ENCODE measurements at regions not wholly inside any gene's neighbourhood (a gene's known extent, or its start where the extent isn't known, plus 50 kb on each side); places are given as distances from the start of the nearest gene placed in this dataset.
"Not testable (repeated sequence)": the region's sequence is repeated elsewhere in the genome, so short reads cannot be mapped to it uniquely, and the experiment has no call there.

DNA sequence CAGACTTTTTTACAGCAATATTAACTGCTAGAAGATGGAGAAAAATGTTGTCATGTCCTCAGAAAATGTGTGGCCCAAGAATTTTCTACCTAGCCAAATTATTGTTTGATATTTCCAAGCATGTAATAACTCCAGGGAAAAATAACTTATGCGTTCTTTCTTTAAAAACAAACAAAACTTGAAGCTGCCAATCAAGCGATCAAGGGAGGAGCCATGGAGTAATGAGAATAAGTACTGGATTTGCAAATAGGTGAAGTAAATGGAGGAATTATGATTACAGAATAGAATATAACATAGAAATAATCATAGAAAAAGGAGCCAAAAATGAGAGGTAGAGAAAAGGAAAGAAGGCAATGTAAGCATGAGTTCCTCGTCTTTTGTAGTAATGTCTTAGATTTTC is 225.3 kb downstream of the DLEU7 start:
- DNase-seq, result no peak

DNA sequence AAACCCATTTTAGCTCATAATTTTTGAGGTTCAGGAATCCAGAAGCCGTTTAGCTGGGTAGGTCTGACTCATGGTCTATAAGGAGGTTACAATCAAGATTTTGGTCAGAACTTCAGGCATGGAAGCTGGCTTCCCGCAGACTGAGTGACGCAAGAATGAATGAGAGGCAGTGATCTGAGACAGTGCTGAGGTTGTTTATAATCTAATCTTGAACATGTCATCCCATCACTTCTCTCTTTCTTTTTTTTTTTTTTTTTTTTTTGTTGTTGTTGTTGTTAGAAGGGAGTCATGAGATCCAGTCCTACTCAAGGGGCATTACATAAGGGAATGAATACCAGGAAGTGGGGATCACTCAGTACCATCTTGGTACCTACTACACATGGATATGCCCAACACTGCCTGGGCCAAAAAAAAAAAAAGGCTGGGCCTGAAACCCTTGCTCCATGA is 217.4 kb downstream of the DLEU7 start:
- no peak for DNase-seq

DNA sequence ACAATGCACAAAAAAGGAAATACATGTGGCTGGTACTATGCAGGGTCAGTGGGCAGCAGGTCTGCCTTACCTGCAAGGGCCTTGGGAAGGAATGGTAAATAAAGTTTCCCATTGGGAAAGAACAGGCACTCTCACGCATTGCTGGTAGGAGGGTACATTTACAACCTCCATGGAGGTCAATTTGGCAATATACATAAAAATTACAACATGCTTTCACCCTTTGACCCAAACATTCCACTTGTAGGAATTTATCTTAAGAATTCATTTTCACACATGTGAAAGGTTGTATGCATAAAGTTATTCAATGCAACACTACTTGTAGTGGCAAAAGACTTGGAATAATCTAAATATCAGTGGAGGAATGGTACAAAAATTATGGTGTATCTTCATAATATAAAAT is 216.4 kb downstream of the DLEU7 start:
- DNase-seq, result no peak

DNA sequence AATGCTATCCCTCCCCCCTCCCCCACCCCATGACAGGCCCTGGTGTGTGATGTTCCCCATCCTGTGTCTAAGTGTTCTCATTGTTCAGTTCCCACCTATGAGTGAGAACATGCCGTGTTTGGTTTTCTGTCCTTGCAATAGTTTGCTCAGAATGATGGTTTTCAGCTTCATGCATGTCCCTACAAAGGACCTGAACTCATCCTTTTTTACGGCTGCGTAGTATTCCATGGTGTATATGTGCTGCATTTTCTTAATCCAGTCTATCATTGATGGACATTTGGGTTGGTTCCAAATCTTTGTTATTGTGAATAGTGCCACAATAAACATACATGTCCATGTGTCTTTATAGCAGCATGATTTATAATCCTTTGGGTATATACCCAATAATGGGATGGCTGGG is 215.0 kb downstream of the DLEU7 start:
- DNase-seq, result not testable (repeated sequence)

DNA sequence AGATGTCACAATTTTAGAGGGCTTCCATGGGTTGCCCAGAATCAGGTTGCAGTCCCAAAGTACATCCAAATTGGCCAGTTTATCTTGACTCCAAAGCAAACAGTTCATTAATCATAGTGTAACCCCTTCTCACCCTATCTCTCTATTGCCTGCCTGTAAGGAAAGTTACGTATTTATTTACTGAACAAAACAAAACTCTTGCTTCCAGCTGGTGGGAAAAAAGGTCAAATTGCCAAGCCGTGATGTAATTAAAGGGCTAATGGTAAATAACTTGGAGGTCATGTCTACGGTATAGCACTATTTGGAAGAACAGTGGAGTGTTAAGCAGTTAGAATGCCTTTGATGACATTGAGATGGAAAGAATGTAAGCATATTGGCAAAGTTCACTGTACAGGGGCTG is 214.0 kb downstream of the DLEU7 start:
- DNase-seq, result no peak

DNA sequence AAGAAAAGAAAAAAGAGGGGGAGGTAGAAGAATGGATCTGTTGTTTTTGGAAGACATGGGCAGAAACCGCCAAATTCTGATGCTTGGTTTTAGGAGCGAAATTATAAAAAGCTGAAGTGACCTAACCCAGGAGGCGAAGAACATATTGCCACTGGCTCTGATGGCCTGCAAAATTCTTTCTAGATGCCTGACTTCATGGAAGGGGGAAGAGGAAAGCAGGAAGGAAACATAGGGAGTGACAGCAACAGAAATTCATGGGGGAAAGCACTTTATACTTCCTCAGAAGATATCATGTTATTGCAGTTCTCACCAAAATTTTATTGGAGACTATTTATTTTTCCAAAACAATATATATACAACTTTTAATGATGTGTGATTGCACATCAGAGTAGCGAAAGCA is 213.5 kb downstream of the DLEU7 start:
- DNase-seq, result no peak

DNA sequence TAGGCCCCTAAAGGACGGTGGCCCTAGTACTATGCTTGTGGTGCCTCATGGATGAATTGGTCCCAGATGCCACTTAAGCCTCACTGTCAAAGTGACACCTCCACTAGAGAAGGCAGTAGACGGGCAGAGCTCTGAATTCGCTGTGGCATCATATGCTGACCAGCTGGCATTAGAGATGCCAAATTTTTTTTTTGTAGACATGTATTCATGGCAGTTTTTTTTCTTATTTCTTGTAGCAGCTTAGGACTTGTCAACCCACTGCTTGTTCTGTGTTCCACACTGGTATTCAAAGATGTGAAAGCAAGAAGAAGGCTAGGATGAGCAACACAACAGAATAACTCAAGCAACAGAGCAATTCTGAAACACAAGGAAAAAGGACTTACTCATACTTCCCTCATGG is 212.5 kb downstream of the DLEU7 start:
- DNase-seq, result no peak

DNA sequence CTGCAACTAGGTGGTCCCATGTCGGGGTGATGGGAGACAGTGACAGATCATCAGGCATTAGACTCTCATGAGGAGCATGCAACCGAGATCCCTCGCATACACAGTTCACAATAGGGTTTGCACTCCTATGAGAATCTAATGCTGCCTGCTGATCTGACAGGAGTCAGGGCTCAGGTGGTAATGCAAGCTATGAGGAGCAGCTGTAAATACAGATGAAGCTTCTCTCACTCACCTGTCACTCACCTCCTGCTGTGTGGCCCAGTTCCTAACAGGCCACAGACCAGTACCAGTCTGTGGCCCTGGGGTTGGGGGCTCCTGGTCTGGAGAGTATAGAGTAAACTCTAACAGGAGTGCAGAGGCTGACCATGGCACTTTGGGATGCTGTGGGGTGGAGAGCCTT is 209.2 kb downstream of the DLEU7 start:
- no peak for DNase-seq

DNA sequence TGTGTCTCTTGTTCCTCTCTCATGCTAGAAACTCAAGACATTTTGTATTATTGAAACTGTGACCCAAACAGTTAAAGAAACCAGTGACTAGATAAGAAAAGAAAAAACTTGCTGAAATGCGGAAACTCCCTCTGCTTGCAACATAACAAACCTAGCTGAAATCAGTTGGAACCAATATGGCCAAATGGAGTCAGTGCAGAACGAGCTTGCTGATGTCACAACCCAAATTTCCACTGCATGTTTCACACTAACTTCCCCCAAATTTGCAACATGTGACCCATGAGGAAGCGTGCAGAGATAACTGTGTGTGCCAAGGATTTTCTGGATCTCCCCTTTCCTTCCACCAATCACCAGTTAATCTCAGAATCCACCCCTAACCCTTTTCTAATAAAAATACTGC is 208.0 kb downstream of the DLEU7 start:
- DNase-seq, result no peak

DNA sequence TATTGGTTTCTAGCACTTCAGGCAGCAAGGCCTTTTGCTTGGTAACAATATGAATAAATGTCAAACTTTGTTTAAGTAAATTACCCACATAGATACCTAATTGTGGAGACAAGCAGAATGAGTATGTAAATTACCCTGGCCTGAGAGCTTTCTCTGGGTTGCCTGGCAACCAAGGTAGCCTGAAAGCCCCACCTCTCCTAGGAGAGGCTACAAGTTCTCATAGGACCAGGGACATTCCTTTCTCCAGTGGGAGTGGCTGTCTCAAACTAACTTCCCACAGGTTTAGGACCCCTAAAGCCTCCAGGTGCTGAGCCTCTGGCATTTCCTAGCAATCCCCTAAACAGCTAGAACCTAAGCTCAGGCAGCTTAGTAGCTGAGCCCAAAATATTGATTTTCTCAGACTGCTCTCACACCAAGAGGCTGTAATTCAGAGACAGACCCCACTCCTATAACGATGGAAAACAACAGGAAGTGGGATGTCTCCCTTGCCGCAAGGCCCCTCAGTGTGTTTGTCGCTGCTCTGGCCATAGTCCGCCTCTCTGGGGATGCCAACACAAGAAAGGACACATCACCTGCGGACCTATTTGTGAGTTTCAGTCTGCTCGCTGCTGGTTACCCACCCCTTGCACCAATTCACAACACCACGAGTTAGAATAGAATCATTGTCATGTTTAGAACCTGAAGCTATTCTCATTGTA is 207.3 kb downstream of the DLEU7 start:
- no peak for DNase-seq

DNA sequence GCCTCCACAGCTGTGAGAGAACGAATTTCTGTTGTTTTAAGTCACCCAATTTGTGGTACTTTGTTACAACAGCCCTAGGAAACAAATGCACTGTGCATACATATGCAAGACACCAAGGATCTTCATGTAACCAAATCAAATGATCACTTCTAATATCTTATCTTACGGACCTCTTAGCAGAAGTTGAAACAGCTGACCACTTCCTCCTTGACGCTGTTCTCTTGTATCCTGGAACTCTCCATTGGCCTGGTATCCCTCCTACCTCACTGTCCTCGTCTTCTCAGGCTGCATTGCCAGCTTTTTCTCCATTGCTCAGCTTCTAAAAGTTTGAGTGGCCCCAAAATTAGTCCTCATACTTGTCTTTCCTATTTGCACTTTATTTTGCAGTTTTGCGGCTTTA is 200.4 kb downstream of the DLEU7 start:
- DNase-seq, result no peak

DNA sequence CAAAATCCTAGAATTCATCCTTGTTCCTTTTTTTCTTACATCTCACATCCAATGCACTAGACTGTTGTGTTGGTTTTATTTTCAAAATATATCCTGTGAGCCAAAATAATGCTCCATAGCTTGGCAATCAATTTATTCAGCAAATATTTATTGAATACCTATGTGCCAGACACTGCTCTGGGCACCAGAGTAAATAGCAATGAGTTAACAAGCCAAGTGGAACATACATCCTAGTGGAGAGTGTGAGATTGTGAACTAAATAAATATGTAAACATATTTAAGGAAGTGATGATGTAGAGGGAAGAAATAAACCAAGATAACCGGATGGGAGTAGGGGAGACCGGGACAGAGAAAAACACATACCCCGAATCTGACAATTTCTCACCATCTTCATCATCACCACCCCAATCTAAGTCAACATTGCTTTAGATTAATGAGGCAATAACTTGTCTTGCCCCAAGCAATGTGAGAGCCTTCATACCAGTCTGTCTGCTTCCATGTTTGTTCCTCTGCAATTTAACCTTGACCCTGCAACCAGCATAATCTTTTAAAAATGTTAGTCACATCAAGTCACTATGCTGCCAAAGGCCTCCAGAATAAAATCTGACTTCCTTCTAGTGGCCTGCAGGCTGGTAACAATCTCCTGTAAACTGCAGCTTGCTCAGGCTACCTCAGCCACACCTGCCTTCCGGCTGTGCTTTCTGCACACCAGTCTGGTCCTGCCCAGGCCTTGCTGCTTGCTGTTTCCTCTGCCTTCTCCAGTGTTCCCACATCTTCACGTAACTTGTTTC is 199.2 kb downstream of the DLEU7 start:
- no peak for DNase-seq

DNA sequence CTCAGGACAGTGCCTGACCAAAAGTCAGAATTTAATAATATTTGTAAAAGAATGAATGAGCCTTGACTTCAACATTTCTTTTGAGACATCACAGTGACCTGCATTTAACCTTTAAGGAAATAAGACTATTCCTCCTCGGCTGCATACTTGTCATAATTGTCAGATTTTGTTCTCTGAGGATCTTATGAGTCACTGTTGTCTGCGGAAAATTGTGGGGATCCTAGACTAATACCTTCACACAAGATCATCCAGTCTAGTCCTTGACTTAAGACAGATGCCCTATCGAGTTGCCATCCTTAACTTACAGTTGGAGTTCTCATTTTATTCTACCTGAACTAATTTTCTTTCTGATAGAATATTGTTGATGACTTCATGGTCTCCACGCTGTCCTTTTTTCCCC is 198.4 kb downstream of the DLEU7 start:
- DNase-seq, result no peak

DNA sequence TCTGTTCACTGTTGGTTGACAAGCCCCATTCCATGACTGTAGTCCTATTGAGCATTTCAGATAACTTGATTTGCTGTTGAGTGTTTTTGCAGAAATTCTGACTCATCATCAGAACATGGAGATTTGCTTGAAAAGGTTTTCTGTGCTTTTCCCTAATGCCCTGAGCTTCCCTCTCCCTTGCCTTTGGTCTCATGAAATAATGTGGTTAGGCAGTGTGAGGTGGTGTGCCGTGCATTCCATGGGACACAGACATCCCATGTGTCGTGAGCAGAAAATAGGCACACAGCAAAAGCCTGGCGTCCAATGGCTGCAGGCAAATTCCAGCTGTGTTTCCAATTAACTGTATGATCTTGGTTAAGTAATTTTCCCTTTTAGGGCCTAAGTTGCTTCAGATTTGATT is 197.4 kb downstream of the DLEU7 start:
- DNase-seq, result no peak

DNA sequence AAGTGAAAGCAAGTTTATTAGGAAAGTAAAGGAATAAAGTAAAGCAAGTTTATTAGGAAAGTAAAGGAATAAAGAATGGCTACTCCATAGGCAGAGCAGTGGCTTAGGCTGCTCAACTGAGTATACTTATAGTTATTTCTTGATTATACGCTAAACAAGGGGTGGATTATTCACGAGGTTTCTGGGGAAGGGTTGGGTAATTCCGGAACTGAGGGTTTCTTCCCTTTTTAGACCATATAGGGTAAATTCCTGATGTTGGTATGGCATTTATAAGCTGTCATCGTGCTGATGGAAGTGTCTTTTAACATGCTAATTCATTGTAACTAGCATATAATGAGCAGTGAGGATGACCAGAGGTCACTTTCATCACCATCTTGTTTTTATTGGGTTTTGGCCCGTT is 194.3 kb downstream of the DLEU7 start:
- no peak for DNase-seq

DNA sequence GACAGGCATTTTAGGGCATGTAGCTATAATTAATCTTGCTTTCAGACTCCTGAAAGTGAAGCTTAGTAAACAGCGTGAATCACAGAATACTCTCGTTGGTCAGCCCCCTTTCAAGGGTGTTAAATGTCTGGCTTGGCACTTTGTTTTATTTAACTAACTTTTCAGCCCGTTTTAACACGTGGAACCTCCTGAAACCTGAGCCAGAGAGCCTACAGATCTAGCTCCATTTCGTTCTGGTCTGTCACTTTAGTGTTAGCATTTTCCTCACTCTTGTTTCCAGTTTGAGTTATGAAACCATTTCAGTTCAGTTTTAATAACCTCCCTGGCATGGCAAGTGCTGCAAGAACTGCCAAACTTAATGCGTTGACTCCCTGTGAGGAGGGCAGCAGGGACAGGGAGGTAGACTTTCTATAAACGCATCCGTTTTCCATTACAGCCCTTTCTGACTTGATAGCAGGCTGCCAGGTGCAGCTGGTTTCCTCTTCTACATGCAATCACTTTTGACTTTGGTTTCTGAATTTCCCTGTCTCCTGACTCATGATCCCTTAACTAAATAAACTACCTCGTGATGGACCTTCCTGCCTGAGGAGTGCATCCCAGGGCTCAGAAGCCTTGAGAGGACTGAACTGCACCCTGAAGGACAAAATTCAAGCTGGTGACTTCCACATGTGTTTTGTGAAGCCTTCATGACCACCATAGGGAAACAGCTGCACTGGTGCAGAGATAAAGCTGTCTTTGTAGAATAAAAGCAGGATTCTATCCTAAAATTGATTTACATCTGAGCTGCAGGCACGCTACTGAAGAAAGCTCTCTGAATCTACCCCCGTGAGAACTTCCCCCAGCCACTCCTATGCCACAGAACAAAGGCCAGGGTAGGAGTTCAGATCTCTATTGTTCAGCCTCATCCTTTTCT is 192.6 kb downstream of the DLEU7 start:
- no peak for DNase-seq

DNA sequence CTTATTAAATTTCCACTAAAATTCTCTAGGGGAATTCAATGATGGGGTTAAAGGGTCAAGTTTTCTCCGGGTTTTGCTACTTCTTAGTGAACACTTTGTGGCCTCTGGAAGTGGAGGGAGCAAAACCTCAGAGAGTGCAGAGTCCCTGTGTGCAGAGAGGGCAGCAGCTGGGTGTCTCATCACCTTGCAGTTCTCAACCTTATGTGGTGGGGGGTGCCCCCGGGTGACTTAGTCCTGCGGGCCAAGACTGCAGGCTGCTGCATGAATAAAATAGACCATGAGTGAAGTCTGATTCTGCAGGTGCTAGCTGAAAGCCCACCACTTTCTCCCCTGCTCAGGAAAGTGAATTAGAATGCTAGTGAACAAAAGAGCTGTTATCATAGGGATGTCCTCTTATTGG is 191.6 kb downstream of the DLEU7 start:
- DNase-seq, result no peak

DNA sequence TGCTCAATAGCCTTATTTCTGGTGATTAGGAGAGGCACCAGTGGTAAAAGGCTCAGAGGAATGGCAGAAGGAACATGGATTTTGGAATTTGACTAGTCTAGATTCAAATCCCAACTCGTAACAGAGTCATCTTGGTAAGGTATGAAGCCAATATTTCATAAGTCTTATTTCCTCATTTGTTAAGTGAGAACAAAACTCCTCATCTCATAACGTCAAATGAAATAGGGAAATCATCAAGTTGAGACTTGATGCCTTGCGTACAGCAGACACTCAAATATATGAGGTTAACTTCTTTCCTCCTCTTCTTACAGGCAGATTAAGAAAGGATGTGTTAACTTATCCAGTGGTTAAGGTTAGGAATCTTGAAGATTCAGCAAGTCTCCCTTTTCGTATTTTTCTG is 189.2 kb downstream of the DLEU7 start:
- no peak for DNase-seq

DNA sequence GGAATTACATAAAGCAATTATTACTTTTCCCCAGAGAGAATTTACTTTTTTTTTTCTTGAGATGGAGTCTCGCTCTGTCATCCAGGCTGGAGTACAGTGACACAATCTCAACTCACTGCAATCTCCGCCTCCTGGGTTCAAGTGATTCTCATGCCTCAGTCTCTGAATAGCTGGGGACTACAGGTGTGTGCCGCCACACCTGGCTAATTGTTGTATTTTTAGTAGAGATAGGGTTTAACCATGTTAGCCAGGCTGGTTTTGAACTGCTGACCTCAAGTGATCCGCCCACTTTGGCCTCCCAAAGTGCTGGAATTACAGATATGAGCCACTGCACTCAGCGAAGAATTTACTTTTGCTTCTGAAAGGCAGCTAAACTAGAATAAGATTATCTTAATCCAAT is 181.6 kb downstream of the DLEU7 start:
- not testable (repeated sequence) for DNase-seq

DNA sequence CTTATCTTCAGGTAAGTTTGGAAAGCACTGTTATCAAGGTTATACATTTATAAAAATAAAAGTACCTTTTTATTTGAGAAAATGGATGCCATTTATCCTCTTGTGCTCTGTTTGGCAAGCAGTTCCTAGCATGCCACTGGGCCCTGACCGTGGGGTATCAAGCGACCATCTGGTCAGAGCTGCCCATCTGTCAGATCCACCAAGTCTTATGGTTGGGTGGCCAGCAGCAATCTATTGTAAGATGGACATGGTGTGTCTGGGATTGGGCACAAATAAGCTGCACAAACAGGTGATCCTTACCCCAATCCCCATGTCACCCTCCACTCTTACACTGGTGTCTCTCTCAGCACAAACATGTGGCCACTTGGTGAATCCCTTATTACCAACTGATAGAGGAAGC is 178.5 kb downstream of the DLEU7 start:
- DNase-seq, result no peak

DNA sequence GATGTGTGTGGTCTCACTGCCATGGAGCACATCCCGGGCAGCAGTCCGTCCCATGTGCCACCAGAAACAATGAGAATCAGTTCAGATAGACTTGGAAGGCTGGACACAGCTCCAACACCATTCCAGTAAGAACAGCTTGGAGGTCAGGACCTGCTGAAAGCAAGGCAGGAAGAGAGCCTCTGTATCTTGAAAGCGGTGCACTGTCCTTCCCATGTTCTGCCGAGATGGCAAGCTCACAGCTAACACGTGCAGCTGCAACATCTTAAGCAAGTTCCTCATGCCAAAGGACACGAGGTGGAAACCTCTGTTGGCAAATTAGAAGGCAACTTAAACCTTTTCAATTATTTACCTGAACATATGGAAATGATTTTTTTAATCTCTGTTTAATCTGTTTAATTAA is 175.4 kb downstream of the DLEU7 start:
- DNase-seq, result no peak

DNA sequence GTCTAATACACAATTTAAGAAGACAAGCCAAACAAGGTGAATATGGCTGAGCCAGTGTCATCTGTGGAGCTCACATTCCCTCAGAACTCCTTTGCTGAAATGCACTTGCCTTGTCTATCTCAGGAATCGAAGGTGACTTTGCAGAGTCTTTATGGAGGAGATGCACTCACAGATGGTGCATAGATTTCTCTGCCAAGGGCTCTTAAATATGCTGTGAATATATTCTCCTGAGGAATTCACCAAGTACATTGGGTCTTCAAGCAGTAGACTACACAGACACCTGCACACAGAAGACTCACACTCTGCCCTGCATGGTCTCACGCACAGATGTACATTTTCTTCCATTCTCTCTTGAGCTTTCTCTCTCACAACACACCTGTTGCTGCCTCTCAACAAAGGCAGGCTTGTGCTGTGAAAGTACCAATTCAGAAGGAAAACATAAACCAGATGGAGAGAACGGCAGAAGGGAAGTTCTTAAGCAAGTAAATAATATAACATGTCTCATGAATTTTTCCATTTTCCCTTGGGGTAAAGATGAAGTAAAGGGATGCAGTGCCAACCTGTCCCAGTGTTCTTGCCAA is 174.7 kb downstream of the DLEU7 start:
- no peak for DNase-seq

DNA sequence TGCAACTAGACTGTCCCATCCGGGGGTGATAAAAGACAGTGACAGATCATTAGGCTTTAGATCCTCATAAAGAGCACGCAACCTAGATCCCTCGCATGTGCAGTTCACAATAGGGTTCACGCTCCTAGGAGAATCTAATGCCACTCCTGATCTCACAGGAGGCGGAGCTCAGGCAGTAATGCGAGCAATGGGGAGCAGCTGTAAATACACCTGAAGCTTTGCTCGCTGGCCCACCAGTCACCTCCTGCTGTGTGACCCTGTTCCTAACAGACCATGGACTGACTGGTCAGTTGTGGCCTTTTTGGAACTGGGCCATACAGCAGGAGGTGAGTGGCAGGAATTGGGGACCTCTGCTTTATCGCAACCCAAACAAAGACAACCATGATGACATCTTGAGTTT is 173.2 kb downstream of the DLEU7 start:
- DNase-seq, result no peak
